PFSK-1 (cell line): ENCODE measurements at regions not wholly inside any gene's neighbourhood (a gene's known extent, or its start where the extent isn't known, plus 50 kb on each side); places are given as distances from the start of the nearest gene placed in this dataset.

Experiments
- FOXP2 ChIP-seq: optimal IDR thresholded peaks from 2 replicates; pipeline ENCODE3; 2011; ENCODE audit warnings: borderline replicate concordance, control low read depth, inconsistent platforms; ENCODE audit not compliant: insufficient read depth; ENCODE audit errors: extremely low read length, extremely low read depth
- POLR2AphosphoS5 ChIP-seq: IDR thresholded peaks from 2 replicates; pipeline ENCODE4 v1.6.1; 2012; ENCODE audit warnings: low read depth, mild to moderate bottlenecking, control low read depth, low read length, moderate library complexity
- SIN3A ChIP-seq: IDR thresholded peaks from 2 replicates; pipeline ENCODE4 v1.6.1; 2012; ENCODE audit warnings: mild to moderate bottlenecking, low read length, moderate library complexity, borderline replicate concordance; ENCODE audit not compliant: insufficient read depth
- TAF1 ChIP-seq: IDR thresholded peaks from 2 replicates; pipeline ENCODE4 v1.6.1; 2012; ENCODE audit warnings: low read length, control low read depth, borderline replicate concordance; ENCODE audit not compliant: insufficient read depth
- TF ChIP-seq, protein P1 (sequence below), 2 experiments: IDR thresholded peaks; 2 replicates each; pipeline versions ENCODE4 v1.6.1 to v1.8.0; 2011 to 2012; ENCODE audit warnings: low read depth in 2 of 2, low read length in 2 of 2, control low read depth in 1 of 2, inconsistent platforms in 1 of 2, mild to moderate bottlenecking in 1 of 2, moderate library complexity in 1 of 2; ENCODE audit not compliant: insufficient read depth in 1 of 2

GRCh38 chr2:220025207-220025606 lies 397.8 kb downstream of the SLC4A3 start:
- no peak for TF ChIP-seq POLR2AphosphoS5
- TF ChIP-seq TAF1: no peak
- no peak for TF ChIP-seq FOXP2
- TF ChIP-seq, protein P1, sequence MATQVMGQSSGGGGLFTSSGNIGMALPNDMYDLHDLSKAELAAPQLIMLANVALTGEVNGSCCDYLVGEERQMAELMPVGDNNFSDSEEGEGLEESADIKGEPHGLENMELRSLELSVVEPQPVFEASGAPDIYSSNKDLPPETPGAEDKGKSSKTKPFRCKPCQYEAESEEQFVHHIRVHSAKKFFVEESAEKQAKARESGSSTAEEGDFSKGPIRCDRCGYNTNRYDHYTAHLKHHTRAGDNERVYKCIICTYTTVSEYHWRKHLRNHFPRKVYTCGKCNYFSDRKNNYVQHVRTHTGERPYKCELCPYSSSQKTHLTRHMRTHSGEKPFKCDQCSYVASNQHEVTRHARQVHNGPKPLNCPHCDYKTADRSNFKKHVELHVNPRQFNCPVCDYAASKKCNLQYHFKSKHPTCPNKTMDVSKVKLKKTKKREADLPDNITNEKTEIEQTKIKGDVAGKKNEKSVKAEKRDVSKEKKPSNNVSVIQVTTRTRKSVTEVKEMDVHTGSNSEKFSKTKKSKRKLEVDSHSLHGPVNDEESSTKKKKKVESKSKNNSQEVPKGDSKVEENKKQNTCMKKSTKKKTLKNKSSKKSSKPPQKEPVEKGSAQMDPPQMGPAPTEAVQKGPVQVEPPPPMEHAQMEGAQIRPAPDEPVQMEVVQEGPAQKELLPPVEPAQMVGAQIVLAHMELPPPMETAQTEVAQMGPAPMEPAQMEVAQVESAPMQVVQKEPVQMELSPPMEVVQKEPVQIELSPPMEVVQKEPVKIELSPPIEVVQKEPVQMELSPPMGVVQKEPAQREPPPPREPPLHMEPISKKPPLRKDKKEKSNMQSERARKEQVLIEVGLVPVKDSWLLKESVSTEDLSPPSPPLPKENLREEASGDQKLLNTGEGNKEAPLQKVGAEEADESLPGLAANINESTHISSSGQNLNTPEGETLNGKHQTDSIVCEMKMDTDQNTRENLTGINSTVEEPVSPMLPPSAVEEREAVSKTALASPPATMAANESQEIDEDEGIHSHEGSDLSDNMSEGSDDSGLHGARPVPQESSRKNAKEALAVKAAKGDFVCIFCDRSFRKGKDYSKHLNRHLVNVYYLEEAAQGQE (IDR thresholded peaks at IDR 0.05; ENCODE audit: insufficient read depth in 1 of 2, low read depth in 2 of 2, low read length in 2 of 2): no peak
- no peak for TF ChIP-seq SIN3A

DNA sequence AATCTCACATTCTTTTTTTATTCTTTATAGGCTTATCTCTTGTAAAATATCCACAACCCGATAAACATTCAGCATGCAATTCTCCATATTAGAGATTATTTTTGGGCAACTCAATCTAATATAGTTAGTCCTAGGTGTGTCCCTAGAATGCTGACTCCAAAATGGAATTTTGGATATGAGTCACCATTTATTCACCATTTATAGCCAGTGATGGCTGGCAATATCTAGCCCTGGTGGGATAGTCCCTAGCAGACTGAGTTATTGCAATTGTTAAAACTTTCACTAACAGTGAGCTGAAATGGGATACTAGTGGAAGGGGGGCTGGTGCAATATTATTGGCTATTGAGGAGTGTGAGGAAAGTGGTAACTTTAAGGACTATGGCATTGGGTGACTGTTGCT lies 401.6 kb downstream of the SLC4A3 start:
- TF ChIP-seq SIN3A: no peak
- TF ChIP-seq POLR2AphosphoS5: no peak
- no peak for TF ChIP-seq FOXP2
- no peak for TF ChIP-seq TAF1
- TF ChIP-seq, protein P1 (IDR thresholded peaks at IDR 0.05; ENCODE audit: insufficient read depth in 1 of 2, low read depth in 2 of 2, low read length in 2 of 2): no peak

DNA sequence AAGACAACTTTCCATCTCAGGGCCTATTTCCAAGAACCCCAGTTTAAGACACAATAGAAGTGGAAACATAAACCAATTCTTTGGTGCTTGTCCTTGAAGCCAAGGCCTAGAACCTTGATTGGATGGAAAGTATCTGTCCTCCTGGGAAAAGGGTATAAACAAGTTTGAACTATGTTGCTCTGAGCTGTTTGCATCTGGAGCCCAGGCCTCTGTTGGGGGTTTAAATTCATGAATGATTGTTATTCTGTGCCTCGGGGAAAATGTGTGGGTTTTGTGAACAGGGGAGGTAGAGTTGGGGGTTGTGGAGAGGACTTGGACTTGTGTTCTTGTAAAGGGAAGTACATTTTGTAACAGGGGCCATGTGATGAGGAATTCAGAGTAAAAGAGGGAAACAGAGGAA lies 406.1 kb downstream of the SLC4A3 start:
- no peak for TF ChIP-seq SIN3A
- TF ChIP-seq FOXP2: no peak
- no peak for TF ChIP-seq POLR2AphosphoS5
- TF ChIP-seq, protein P1 (IDR thresholded peaks at IDR 0.05; ENCODE audit: insufficient read depth in 1 of 2, low read depth in 2 of 2, low read length in 2 of 2): no peak
- TF ChIP-seq TAF1: no peak

DNA sequence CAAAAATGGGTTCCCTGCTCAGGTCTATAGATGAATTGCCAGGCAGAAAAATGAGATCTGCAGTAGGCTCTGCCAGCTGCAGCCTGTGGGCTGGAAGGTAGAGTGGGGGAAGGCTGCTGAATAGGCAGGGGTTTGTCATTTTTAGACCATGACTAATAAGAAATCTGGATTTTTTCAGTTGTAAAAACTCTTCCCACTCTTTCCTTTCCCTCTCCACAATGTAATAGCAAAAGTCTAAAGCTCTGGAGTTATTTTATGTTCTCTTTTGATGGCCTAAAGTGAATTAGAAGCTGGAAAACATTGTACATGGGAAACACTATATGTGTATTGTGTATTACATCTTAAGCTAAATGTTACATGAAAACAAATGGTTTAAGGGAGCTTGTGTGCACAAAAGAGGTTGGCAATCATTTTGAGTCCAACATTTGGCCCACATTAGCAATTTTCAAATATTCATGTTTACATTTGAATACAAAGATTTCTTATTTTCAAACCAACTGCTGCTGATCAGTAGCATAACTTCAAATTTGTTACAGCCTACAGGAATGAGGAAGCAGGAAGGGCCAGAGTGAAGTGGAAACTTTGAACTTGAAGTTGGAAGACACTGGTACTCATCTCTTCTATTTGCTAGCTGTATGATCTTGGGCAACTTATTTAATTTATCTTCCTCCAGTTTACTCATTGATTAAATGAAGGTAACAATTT lies 407.1 kb downstream of the SLC4A3 start:
- TF ChIP-seq SIN3A (no peak), FOXP2 (no peak), TAF1 (no peak), POLR2AphosphoS5 (no peak)
- TF ChIP-seq, protein P1 (IDR thresholded peaks at IDR 0.05; ENCODE audit: insufficient read depth in 1 of 2, low read depth in 2 of 2, low read length in 2 of 2): no peak

- no peak for TF ChIP-seq FOXP2
- TF ChIP-seq, protein P1 (IDR thresholded peaks at IDR 0.05; ENCODE audit: insufficient read depth in 1 of 2, low read depth in 2 of 2, low read length in 2 of 2): no peak
- TF ChIP-seq POLR2AphosphoS5: no peak
- no peak for TF ChIP-seq SIN3A
- TF ChIP-seq TAF1: no peak
Observed at GRCh38 chr2:220036431-220036830, 409.0 kb downstream of the SLC4A3 start.
